ENCODE measurements at regions not wholly inside any gene's neighbourhood (a gene's known extent, or its start where the extent isn't known, plus 50 kb on each side); places are given as distances from the start of the nearest gene placed in this dataset.
"Not testable (repeated sequence)": the region's sequence is repeated elsewhere in the genome, so short reads cannot be mapped to it uniquely, and the experiment has no call there.

DNA sequence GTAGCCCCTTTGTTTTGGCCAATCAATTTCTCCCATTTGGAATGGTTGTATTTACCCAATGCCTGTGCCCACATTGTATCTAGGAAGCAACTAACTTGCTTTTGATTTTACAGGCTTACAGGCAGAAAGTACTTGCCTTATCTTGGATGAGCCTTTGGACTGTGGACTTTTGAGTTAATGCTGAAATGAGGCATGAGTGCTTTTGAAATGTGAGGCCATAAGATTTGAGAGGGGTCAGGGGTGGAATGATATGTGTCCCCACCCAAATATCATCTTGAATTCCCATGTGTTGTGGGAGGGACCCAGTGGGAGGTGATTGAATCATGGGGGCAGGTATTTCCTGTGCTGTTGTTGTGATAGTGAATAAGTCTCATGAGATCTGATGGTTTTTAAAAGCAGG is 629.4 kb downstream of the RFPL4B start:
- in situ Hi-C loops (cut with MboI; ENCODE audit: low pct_unique_long_range_greater_than_20kb, low sequenced_read_pairs); DNase-seq: not testable (repeated sequence)

- in situ Hi-C loops (cut with MboI; ENCODE audit: low pct_unique_long_range_greater_than_20kb, low sequenced_read_pairs), result no loop called here
- DNase-seq, result no peak
Measured at GRCh38 chr6:112979830-112980229, 632.7 kb downstream of the RFPL4B start.

DNA sequence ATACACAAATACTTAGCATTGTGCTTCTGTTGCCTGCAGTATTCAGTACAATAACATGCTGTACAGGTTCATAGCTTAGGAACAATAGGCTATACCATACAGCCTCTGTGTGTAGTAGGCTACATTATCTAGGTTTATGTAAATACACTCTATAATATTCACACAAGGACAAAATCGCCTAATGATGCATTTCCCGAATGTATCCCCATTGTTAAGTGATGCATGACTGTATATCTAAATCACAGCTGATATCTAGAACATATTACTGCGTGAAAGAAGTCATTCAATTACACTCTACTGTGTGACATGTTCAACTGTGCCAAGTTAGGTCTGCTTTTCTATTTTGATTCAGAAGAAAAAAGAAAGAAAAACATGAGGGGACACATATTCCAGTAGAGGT is 633.5 kb downstream of the RFPL4B start:
- in situ Hi-C loops (cut with MboI; ENCODE audit: low pct_unique_long_range_greater_than_20kb, low sequenced_read_pairs), result no loop called here

DNA sequence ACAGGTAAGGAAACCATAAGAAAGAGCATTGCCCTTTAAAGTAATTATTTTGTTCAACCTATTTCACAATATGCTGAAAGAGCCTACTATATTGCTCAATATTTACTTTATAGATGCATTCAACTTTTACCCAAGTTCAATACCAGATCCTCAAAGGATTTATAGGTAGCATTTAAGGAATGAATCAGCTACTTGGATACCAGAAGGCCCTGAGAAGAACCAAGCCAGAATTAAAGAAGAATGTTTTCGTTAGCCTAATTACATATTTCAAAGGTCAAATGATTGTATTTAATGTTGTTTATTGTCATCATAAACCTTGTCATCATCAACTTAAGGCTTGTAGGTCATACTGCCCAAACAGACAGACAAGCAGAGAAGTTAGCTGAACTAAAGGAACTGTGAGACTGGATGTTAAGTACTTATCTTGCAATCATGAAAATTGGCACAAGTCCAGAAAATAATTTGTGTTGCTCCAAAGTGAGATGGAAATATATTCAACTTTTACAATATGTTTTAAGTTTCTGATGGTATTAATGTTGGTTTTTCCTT is 636.7 kb downstream of the RFPL4B start:
- in situ Hi-C loops (cut with MboI; ENCODE audit: low pct_unique_long_range_greater_than_20kb, low sequenced_read_pairs), result no loop called here
- no peak for DNase-seq

More for the DNA sequence above, 633.5 kb downstream of the RFPL4B start:
- no peak for DNase-seq

GRCh38 chr6:112984899-112985298 is 637.8 kb downstream of the RFPL4B start:
- DNase-seq, result no peak
- in situ Hi-C loops (cut with MboI; ENCODE audit: low pct_unique_long_range_greater_than_20kb, low sequenced_read_pairs), result no loop called here

DNA sequence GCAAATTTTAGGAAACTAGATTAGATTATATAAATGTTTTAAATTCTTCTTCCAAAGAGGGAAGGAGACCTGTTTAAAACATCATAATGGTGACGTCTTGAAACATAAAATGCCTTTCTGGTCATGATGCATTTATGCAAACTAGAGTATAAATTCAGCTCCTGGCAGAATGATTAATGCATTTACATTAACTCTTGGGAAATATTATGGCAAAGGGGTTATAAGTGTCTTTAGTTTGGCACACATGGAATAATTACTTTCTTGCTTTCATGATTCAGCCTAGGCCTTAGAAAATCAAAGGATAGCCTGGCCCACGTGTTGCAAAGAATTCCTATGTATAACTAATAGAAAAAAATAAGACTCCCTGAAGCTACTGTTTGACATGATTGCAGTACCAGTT is 639.2 kb downstream of the RFPL4B start:
- in situ Hi-C loops (cut with MboI; ENCODE audit: low pct_unique_long_range_greater_than_20kb, low sequenced_read_pairs), result no loop called here
- no peak for DNase-seq

GRCh38 chr6:112988748-112989147 is 641.6 kb downstream of the RFPL4B start:
- in situ Hi-C loops (cut with MboI; ENCODE audit: low pct_unique_long_range_greater_than_20kb, low sequenced_read_pairs), result no loop called here

GRCh38 chr6:112990971-112991370 is 643.8 kb downstream of the RFPL4B start:
- no peak for DNase-seq
- in situ Hi-C loops (cut with MboI; ENCODE audit: low pct_unique_long_range_greater_than_20kb, low sequenced_read_pairs), result no loop called here

More at GRCh38 chr6:112988748-112989147, 641.6 kb downstream of the RFPL4B start:
- DNase-seq, result no peak

DNA sequence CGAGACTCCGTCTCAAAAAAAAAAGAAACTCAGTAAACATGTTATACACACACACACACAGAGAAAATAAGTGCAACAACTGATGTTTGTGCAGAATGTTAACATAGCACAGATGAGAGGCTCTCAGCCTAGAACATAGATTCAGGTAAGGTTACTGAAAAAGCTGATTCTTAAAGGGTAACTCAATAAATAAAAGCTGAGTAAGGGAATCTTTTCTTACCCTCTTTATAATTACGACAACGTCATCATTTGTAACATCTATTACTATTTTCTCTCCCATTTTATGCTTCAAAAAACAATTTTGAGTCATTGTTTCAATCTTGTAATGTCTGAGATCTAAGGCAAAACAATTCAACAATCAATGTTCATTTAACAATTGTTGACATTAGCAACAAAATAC is 644.8 kb downstream of the RFPL4B start:
- in situ Hi-C loops (cut with MboI; ENCODE audit: low pct_unique_long_range_greater_than_20kb, low sequenced_read_pairs), result no loop called here
- no peak for DNase-seq

DNA sequence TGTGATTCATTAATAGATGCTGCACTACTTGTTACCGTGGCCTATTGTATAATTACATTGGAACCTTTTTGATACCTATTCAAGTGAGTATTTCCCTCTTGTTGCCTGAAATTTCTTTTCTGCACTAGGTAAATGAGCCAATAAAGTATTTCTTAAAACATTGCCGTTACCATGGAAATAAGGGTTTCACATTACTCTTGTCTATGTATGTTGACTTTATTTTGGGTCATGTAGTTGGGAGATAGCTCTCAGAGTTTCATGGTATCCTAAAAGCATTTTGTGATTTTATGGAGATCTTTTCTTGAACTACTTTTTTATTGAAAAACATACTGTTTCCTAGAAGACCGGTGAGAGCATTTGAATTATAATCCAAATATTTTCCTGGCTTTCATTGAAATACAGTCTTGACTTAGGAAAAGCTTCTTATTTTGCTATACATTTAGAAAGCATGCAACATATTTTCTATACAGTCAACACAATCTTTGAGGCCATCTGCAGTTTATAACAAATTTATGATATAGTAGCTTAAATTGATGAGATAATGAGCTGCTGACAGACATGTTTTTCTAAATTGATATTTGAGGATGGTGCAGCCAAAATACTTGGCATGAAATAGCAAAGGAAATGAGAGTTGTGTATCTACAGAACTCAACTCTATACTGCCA is 650.4 kb downstream of the RFPL4B start:
- no peak for DNase-seq
- in situ Hi-C loops (cut with MboI; ENCODE audit: low pct_unique_long_range_greater_than_20kb, low sequenced_read_pairs), result no loop called here

DNA sequence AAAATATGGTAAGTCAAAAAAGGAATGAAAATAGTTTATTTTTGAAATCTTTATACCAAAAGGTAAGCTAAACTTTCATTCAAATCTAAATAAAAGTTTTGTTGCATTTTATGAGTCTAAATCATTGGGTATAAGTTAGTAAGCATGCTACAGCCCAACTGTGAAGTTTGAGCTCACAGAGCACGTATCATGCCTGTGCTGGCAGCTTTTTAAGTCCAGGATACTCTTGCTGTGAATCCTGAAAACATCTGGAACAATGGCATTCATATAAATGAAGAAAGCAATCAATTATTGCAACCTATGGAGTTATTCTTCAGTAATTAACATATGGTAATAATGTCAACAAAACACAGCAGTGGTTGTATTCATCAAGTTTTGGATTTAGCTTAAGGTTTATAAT is 656.9 kb downstream of the RFPL4B start:
- in situ Hi-C loops (cut with MboI; ENCODE audit: low pct_unique_long_range_greater_than_20kb, low sequenced_read_pairs), result no loop called here
- no peak for DNase-seq

DNA sequence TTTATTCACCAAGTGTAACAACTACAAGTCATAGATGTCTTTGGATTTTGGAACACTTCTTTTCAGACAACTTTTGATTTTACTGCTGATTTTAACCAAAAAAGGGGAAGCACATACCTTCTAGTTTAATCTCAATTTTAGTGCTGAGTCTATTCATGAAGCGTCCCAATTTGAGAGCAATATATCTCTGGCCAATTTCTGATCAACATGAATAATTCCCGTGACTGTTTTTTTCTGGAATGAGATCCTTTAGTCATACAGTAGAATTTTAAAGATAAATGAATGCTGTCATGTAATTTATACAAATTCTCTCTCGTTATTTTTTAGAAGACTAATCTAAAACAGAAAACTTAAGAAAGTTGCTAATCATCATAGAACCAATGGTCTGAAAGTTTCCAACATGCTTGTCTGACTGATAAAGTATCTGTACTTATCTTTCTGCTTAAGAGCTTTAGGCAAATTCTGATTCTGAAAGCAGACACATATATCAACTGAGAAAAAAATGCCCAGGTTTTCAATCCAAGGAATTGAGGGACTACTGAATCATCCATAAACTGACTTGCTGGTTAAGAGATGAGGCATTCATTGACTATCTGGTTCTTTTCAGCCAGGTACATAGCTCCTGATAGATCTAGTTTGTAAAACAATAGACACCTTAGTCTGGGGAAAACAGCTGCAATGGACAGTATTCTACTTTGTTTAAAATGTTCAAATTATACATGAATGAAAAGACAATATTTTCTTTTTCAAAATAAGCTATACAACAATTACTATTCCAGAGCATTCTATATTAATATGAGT is 657.5 kb downstream of the RFPL4B start:
- in situ Hi-C loops (cut with MboI; ENCODE audit: low pct_unique_long_range_greater_than_20kb, low sequenced_read_pairs), result no loop called here
- no peak for DNase-seq

GRCh38 chr6:113006494-113006893 is 659.4 kb downstream of the RFPL4B start:
- in situ Hi-C loops (cut with MboI; ENCODE audit: low pct_unique_long_range_greater_than_20kb, low sequenced_read_pairs), result no loop called here
- DNase-seq, result no peak

GRCh38 chr6:113009682-113010081 is 662.6 kb downstream of the RFPL4B start:
- no peak for DNase-seq
- in situ Hi-C loops (cut with MboI; ENCODE audit: low pct_unique_long_range_greater_than_20kb, low sequenced_read_pairs), result no loop called here

DNA sequence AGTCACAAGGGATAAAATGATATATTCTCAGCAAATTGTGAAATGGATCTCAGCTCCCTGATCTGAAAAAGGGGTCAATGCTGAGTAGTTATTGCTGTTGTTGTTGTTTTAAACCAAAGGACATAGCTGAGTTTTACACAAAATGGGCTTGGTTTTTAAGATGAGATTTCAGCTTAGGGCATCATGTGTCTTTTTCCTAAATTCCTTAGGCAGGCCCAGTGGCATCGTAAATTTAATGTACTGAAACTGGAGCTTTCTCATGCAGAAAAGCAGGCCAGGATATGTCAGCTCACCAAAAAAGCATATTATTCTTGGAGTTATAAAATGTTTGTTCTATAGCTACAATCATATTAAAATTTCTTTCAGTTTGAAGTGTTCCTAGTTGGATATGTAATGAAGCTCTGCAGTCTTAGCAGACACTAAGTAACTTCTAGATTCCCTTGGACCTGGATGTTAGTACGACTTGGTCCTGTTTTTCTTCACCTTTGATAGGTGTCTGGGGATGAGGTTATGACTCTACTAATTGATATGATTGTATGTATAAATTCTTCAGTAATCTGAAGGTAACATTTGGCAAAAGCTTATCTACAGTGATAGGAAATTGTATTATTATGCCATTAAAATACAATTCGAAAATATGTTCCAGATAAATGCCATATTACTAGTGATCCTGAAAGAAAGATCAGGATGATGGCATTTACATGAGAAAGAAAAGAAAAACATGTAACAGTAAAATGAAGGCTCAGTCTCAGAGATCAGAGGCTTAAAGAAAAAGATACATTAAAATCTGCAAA is 663.3 kb downstream of the RFPL4B start:
- in situ Hi-C loops (cut with MboI; ENCODE audit: low pct_unique_long_range_greater_than_20kb, low sequenced_read_pairs), result no loop called here
- DNase-seq, result no peak

DNA sequence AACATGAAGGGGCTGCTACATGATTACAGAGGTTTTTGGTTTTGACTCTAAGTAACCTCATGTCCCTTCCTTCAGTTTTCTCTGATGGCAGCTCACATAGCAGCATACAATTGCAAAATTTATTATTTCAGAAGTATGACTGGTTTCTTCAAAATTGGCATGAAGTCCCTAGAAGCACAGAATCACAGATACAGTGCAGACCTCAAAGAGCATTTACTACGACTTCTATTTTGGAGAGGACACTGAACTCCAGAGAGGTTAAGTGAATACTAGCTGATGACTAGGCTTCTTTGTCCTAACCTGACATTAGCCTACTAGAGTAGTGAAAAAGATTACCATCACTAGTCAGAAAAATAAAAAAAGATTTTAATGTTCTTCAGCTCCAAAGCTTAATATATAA is 664.3 kb downstream of the RFPL4B start:
- in situ Hi-C loops (cut with MboI; ENCODE audit: low pct_unique_long_range_greater_than_20kb, low sequenced_read_pairs), result no loop called here
- DNase-seq, result no peak

DNA sequence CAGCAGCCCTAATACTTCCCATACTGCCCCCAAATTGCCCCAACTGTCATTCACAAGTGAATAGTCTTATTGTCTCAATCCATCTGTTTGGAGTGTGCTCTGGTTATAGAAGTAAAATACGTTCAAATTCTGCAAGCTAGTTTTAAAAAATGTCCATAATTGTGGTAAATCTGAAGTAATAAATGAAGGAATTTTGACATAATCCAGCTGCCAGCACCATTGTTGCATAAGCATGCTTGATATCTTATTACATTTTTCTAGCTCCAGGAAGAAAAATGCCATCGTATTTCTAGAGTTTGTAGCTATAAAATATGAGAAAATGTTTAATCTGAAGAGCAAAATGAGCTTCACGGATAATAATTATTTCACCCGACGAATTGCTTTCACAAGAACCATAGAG is 664.7 kb downstream of the RFPL4B start:
- in situ Hi-C loops (cut with MboI; ENCODE audit: low pct_unique_long_range_greater_than_20kb, low sequenced_read_pairs), result no loop called here
- DNase-seq, result no peak

DNA sequence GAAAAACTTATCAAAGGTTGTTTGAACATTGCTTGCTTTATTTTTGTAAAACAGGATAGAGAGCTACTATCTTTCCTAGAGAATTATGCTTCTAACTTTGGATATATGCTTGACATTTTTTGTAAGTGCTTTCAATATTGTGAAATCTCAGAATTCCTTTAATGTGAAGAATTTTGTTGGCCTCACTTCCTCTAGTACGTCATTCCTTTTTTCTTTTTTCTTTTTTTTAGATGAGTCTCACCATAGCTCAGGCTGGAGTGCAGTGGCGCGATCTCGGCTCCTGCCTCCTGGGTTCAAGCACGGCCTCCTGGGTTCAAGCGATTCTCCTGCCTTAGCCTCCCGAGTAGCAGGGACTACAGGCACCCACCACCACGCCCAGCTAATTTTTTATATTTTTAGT is 668.1 kb downstream of the RFPL4B start:
- in situ Hi-C loops (cut with MboI; ENCODE audit: low pct_unique_long_range_greater_than_20kb, low sequenced_read_pairs), result no loop called here
- DNase-seq, result no peak

DNA sequence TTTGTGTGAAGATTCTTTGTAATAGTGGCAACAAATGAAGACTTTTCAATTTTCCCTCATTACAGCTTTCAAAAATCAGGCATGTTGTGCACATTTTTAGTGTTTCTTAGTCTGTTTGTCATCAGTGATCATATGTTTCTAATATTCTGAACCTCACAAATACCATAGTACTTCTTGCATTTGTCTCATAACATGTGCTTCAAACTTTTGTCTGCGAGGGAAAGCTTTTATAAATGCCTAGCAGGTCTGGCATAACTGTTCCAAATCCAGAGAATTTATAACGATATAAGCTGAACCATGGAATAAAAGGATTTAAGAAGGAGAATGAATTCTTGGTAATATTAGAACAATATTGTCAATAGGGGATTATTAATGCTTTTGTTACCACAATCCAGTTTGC is 670.2 kb downstream of the RFPL4B start:
- no peak for DNase-seq
- in situ Hi-C loops (cut with MboI; ENCODE audit: low pct_unique_long_range_greater_than_20kb, low sequenced_read_pairs), result no loop called here

All from KBM-7 (cell line).